Activated CD4-positive, CD25-positive, alpha-beta regulatory T cell treated with anti-CD3 and anti-CD28 coated beads, Interleukin-2, amount 50 U/mL, for 72 hours (primary cell): ENCODE measurements at regions not wholly inside any gene's neighbourhood (a gene's known extent, or its start where the extent isn't known, plus 50 kb on each side); places are given as distances from the start of the nearest gene placed in this dataset.
"Not testable (repeated sequence)": the region's sequence is repeated elsewhere in the genome, so short reads cannot be mapped to it uniquely, and the experiment has no call there.

Experiments
- DNase-seq: peaks from one replicate; pipeline ENCODE4 v3.0.0; 2021

- DNase-seq = no peak
These were observed 141.3 kb upstream of the ARG1 start for GRCh38 chr6:131431718-131432117.

DNA sequence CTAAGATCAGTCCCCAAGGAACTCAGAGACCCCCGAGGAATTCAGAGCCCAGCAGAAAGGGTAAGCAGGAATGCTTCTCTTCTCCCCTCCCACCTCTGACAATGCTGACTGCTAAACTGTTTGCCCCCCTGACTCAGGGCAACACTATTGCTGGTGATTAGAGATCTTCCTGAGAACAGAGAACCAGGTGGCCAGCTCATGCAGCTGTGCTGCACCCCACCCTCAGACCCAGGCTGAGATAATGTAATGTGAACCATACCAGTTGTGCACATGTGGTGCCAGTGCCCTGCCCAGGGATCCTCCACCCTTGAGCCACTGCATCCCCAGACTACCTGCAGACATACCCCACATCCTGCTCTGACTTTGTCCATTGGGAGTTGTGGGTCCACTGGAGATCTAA is 139.1 kb upstream of the ARG1 start:
- no peak for DNase-seq

- no peak for DNase-seq
These were observed 136.7 kb upstream of the ARG1 start for GRCh38 chr6:131436358-131436757.

DNA sequence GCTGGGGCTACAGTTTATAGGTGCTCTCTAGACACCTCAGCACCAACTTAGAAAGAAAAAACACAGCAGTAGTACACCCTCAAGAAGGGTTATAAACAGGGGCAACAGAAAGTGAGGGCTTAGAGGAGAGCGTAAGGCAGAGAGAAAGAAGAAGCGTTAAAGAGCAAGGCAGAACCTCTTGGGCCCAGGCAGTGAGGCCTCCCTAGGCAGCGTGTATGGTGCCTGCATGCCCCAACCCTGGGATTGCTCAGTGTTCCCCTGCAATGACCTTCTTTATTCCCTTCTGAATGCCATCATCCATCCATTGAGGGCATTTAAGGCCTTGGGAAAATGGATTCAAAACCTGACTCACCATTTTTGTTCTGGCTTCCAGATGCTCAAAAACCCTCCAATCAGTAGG is 130.0 kb upstream of the ARG1 start:
- DNase-seq = no peak

DNA sequence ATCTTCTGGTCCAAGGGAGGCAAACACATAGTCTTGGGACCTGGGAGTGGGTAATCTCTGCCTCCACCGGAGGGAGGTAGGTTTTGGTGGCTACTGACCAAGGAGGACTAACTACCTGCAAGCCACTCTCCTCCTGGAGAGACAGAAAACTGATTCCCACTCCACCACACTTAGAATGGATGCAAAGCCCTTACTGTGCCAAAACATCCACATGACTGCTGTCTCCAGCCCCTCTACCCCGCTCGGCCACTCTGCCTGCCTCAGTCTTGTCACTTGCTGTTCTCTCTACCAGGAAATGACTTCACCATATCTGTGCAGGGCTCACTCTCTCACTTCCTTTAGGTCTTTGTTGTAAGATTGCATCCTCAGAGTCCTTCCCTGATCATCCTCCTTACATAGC is 129.5 kb upstream of the ARG1 start:
- peak; percentile 42 for DNase-seq

- not testable (repeated sequence) for DNase-seq
These were observed 127.7 kb upstream of the ARG1 start for GRCh38 chr6:131445356-131445755.

DNA sequence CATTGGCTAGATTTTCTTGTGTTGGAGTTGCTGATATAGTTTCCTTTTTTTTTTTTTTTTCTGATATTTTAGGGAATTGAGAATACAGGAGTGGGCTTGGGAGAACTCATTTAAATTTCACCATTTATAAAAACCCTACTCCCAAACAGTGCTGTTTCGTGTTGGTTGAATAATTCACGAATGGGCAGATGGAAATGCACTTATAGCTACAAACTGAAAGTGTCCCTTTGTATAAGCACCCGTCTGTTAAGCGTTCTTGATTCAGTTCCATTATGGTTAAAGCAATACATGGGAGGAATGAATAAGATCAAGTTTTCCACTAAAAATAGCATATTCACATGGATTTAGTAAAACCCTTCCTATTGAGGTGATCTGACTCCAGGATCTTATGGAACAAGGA is 122.2 kb upstream of the ARG1 start:
- DNase-seq = no peak

DNA sequence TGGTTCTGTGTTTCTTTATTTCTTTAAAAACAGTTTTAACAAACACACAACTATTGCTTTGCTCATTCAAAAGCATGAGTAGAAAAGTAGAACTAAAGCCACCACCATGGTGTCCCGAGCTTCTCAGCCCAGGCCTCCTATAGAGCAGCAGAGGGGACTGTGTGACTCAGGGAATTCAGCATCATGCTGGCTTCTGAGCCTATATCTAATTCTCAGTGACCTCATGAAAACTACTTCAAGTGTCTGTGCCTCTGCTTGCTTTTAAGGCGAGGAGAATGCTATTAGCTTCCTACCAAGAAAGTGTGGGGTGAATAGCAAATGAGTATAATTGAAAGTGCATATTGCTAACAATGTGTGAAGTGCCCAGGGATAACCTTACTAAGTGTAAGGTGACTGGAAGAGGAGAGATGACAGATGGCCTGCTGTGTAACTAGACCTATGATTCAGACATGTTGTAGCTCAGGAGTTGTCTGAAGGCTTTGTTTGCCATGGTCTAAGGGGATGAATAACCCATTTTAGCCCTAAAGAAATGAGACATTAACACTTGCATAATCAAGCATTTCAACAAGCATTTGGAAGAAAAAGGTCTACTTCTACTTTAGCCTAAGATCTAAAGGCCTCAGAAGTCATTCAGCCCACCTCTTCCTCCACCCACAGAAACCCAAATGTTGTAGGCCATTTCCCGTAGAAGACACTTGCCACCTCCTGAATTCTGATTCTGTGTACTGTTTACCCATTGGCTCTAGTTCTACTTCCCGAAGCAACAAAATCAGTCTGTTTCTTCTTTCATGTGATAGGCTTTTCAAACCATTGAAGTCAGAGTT is 121.5 kb upstream of the ARG1 start:
- DNase-seq = no peak

DNA sequence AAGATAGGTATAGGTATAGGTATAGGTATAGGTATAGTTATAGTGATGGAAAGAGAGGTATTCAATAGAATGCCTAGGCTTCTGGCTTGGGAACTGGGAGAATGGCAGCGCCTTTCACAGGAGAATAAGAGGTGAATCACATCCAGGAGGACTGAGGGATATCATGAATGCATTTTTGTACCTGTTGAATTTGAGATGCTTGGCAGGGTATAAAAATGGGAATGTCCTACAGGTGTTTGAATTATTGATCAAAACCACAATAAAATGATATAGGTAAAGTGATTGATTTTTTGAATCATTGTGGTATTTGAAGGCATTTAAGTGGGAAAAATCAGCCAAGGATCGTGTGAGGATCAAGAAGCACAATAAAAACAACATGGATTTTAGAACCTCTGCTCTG is 119.2 kb upstream of the ARG1 start:
- DNase-seq = no peak

GRCh38 chr6:131456565-131456964 is 116.5 kb upstream of the ARG1 start:
- DNase-seq = no peak

DNA sequence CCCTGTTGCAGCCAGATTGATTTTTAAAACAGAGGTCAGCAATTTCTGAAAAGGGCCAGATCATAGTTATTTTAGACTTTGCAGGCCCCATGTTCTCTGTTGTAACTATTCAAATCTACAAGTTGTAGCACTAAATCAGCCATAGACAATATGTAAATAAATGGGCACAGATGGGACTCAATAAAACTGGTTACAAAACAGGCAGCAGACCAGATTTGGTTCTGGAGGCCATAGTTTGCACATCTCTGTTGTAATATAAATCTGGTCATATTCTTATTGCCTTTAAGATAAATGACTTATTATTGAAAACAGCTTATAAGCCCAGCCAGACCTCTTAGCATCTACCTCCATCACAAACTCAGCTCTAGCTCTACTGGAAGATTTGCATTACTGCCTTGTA is 114.0 kb upstream of the ARG1 start:
- DNase-seq = no peak

DNA sequence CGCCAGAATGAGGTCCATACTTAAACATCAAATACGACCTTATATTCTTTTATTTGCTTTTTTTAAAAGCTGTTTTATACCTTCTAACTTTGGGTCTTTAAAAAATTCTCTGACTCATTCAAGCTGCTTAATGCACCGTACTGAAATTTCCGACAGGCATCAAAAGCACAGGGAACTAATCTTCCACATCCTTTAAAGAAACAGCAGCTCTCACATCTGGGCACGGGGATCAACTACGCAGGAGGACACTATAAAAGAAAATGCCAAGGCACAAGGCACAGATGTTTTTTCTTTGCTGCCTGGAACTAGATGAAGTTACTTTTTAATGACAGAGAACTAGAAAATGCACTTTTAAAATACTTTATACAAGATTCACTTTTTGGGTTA is 112.4 kb upstream of the ARG1 start:
- DNase-seq = no peak

DNA sequence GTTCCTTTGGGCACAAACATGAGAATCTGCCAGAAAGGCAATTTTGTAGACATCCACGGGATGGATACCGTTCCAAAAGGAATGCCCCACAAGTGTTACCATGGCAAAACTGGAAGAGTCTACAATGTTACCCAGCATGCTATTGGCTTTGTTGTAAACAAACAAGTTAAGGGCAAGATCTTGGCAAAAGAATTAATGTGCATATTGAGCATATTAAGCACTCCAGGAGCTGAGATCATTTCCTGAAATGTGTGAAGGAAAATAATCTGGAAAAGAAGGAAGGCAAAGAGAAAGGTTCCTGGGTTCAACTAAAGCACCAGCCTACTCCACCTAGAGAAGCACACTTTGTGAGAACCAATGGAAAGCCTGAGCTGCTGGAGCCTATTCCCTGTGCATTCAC is 103.9 kb upstream of the ARG1 start:
- no peak for DNase-seq

- no peak for DNase-seq
These were observed 102.5 kb upstream of the ARG1 start for GRCh38 chr6:131470534-131470933.

GRCh38 chr6:131471331-131471730 is 101.7 kb upstream of the ARG1 start:
- DNase-seq = no peak

- DNase-seq = not testable (repeated sequence)
These were observed 99.7 kb upstream of the ARG1 start for GRCh38 chr6:131473303-131473702.

DNA sequence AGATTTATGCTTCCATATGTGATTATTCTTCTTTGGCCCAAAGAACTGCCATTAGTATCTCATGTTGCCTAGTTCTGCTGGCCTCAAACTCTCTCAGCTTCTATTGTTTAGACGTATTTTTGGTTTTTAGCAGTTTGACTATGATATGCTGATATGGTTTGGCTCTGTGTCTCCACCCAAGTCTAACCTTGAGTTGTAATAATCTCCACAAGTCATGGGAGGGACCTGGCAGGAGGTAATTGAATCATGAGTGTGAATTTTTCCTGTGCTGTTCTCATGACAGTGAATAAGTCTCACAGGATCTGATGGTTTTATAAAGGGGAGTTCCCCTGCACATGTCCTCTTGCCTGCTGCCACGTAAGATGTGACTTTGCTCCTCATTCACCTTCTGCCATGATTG is 96.7 kb upstream of the ARG1 start:
- DNase-seq = no peak

GRCh38 chr6:131478740-131479211 is 94.2 kb upstream of the ARG1 start:
- not testable (repeated sequence) for DNase-seq

DNA sequence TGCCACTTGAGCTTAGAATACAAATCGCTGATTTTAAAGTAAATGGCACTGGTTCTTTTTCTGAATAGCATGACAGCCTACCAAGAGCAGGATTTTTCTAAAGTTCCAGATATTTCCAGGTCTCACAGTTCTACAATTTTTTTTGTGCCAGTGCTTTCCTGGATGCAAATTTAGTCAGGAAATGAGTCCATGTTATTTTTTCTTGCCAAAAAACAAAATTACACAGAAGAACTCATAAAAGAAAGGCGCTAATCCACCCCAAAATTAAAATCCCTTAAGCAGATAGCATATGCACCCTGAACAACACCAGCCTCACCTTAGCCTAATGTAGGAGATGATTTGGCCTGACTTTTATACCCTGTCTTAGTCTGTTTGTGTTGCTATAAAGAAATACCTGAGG is 86.4 kb upstream of the ARG1 start:
- no peak for DNase-seq

- no peak for DNase-seq
These were observed 84.2 kb upstream of the ARG1 start for GRCh38 chr6:131488780-131489179.

DNA sequence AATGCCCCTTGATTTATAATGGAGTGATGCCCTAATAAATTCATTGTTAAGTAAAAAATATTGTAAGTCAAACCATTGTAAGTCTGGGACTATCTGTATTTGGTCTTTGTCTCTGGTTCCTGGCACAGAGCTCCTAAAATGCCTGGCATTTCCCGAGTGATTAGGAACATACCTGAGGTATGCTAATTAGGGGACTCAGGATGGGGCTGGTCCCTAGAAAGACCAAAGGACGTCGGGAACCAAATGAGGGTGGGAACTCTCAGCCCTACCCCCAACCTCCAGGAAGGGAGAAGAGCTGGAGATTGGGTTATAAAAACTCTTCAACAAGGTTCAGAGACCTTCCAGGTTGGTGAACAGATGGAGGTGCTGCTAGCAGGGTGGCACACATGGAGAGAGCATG is 82.6 kb upstream of the ARG1 start:
- DNase-seq = no peak

- DNase-seq = no peak
These were observed 80.0 kb upstream of the ARG1 start for GRCh38 chr6:131492932-131493573.

DNA sequence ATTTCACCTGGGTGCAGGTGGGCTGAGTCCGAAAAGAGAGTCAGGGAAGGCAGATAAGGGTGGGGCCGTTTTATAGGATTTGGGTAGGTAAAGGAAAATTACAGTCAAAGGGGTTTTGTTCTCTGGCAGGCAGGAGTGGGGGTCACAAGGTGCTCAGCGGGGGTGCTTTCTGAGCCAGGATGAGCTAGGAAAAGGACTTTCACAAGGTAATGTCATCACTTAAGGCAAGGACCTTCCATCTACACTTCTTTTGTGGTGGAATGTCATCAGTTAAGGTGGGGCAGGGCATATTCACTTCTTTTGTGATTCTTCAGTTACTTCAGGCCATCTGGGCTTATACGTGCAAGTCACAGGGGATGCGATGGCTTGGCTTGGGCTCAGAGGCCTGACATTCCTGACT is 68.6 kb upstream of the ARG1 start:
- DNase-seq = not testable (repeated sequence)

GRCh38 chr6:131510094-131510493 is 62.9 kb upstream of the ARG1 start:
- no peak for DNase-seq

DNA sequence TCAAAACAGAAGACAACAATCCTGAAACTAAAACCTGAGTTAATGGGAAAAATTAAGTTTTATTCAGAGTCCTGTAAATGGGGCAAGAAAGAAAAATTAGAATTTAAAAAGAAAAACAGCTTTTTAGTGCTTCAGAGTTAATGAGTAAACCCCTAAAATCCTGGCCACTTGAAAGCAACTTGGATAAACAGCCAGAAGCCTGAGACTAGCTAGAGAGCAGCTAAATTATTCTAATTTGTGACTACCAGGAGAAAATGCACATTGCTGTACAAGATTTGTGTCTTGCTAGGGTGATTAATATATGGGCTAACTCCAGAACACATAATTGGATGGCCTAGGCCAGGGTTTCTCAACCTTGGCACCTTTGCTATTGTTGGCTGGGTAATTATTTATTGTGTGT is 62.4 kb upstream of the ARG1 start:
- no peak for DNase-seq
